HEK293 (cell line): ENCODE measurements at regions not wholly inside any gene's neighbourhood (a gene's known extent, or its start where the extent isn't known, plus 50 kb on each side); places are given as distances from the start of the nearest gene placed in this dataset.
A peak's percentile ranks its signal among the peaks of the same experiment; 100 is the strongest.

Experiments used
- EGR2 ChIP-seq: fragments of 450-650 bp; formaldehyde crosslinking; IDR thresholded peaks from 2 replicates; pipeline ENCODE4 v1.5.1; 2016; ENCODE audit warnings: low read depth, missing biosample characterization, missing genetic modification characterization
- ELK4 ChIP-seq: IDR thresholded peaks from 2 replicates; pipeline ENCODE4 v1.6.1; 2011; ENCODE audit warnings: mild to moderate bottlenecking, low read depth, low read length, borderline replicate concordance
- KLF1 ChIP-seq: fragments of 450-650 bp; formaldehyde crosslinking; IDR thresholded peaks from 2 replicates; pipeline ENCODE4 v1.5.1; 2016; ENCODE audit warnings: missing biosample characterization, missing genetic modification characterization
- KLF16 ChIP-seq: fragments of 450-650 bp; formaldehyde crosslinking; IDR thresholded peaks from 2 replicates; pipeline ENCODE4 v1.5.1; 2017; ENCODE audit warnings: missing biosample characterization, missing genetic modification characterization
- KLF9 ChIP-seq: fragments of 450-650 bp; formaldehyde crosslinking; IDR thresholded peaks from 2 replicates; pipeline ENCODE4 v1.5.1; 2016; ENCODE audit warnings: missing biosample characterization, missing genetic modification characterization, low read depth
- OVOL3 ChIP-seq: fragments of 450-650 bp; formaldehyde crosslinking; IDR thresholded peaks from 2 replicates; pipeline ENCODE4 v1.5.1; 2016; ENCODE audit warnings: missing biosample characterization, missing genetic modification characterization
- PBX3 ChIP-seq: sonication (generic); formaldehyde crosslinking; IDR thresholded peaks from 2 replicates; pipeline ENCODE4 v1.8.1; 2022; ENCODE audit warnings: mild to moderate bottlenecking, moderate library complexity, missing genetic modification reagents
- SETDB1 ChIP-seq: IDR thresholded peaks from one replicate; pipeline ENCODE4 v1.6.1; 2017; ENCODE audit warnings: mild to moderate bottlenecking, low read length, moderate library complexity, mixed read lengths; ENCODE audit not compliant: insufficient read length
- SP2 ChIP-seq: fragments of 450-650 bp; formaldehyde crosslinking; IDR thresholded peaks from 2 replicates; pipeline ENCODE4 v1.5.1; 2016; ENCODE audit warnings: missing biosample characterization, missing genetic modification characterization
- TCF7L2 ChIP-seq: IDR thresholded peaks from 2 replicates; pipeline ENCODE4 v1.6.1; 2011; ENCODE audit warnings: low read depth, mild to moderate bottlenecking, inconsistent platforms, low read length, moderate library complexity, borderline replicate concordance
- ZBTB1 ChIP-seq: fragments of 450-650 bp; formaldehyde crosslinking; IDR thresholded peaks from 2 replicates; pipeline ENCODE4 v1.5.1; 2016; ENCODE audit warnings: missing biosample characterization, missing genetic modification characterization
- ZEB2 ChIP-seq: fragments of 450-650 bp; formaldehyde crosslinking; IDR thresholded peaks from 2 replicates; pipeline ENCODE4 v1.5.1; 2016; ENCODE audit warnings: missing biosample characterization, missing genetic modification characterization
- ZFP37 ChIP-seq: fragments of 450-650 bp; formaldehyde crosslinking; IDR thresholded peaks from 2 replicates; pipeline ENCODE4 v1.5.1; 2016; ENCODE audit warnings: missing biosample characterization, missing genetic modification characterization
- ZIC2 ChIP-seq: fragments of 450-650 bp; formaldehyde crosslinking; IDR thresholded peaks from 2 replicates; pipeline ENCODE4 v1.5.1; 2016; ENCODE audit warnings: missing biosample characterization, missing genetic modification characterization
- ZNF133 ChIP-seq: fragments of 450-650 bp; formaldehyde crosslinking; IDR thresholded peaks from 2 replicates; pipeline ENCODE4 v1.5.1; 2016; ENCODE audit warnings: missing biosample characterization, missing genetic modification characterization
- ZNF138 ChIP-seq: fragments of 450-650 bp; formaldehyde crosslinking; IDR thresholded peaks from 2 replicates; pipeline ENCODE4 v1.5.1; 2016; ENCODE audit warnings: missing biosample characterization, missing genetic modification characterization, borderline replicate concordance
- ZNF169 ChIP-seq: fragments of 450-650 bp; formaldehyde crosslinking; IDR thresholded peaks from 2 replicates; pipeline ENCODE4 v1.5.1; 2016; ENCODE audit warnings: missing biosample characterization, missing genetic modification characterization
- ZNF19 ChIP-seq: fragments of 450-650 bp; formaldehyde crosslinking; IDR thresholded peaks from 2 replicates; pipeline ENCODE4; 2016; ENCODE audit warnings: missing biosample characterization, missing genetic modification characterization, low read depth
- ZNF239 ChIP-seq: fragments of 450-650 bp; formaldehyde crosslinking; IDR thresholded peaks from 2 replicates; pipeline ENCODE4 v1.5.1; 2016; ENCODE audit warnings: missing biosample characterization, missing genetic modification characterization
- ZNF37A ChIP-seq: fragments of 450-650 bp; IDR thresholded peaks from 2 replicates; pipeline ENCODE4 v1.5.1; 2018; ENCODE audit warnings: missing biosample characterization, missing genetic modification characterization
- ZNF394 ChIP-seq: fragments of 450-650 bp; formaldehyde crosslinking; IDR thresholded peaks from 2 replicates; pipeline ENCODE4 v1.5.1; 2016; ENCODE audit warnings: missing biosample characterization, missing genetic modification characterization, mild to moderate bottlenecking, moderate library complexity, borderline replicate concordance
- ZNF48 ChIP-seq: fragments of 450-650 bp; formaldehyde crosslinking; IDR thresholded peaks from 2 replicates; pipeline ENCODE4 v1.5.1; 2016; ENCODE audit warnings: missing biosample characterization, missing genetic modification characterization
- ZNF518A ChIP-seq: fragments of 450-650 bp; formaldehyde crosslinking; conservative IDR thresholded peaks from 2 replicates; pipeline ENCODE4 v1.5.1; 2016; ENCODE audit warnings: low read depth, missing biosample characterization, missing genetic modification characterization
- ZNF544 ChIP-seq: fragments of 450-650 bp; formaldehyde crosslinking; IDR thresholded peaks from 2 replicates; pipeline ENCODE4 v1.5.0; 2017; ENCODE audit warnings: missing biosample characterization, missing genetic modification characterization
- ZNF560 ChIP-seq: fragments of 450-650 bp; formaldehyde crosslinking; IDR thresholded peaks from 2 replicates; pipeline ENCODE4 v1.5.1; 2017; ENCODE audit warnings: missing biosample characterization, missing genetic modification characterization, borderline replicate concordance
- ZNF571 ChIP-seq: fragments of 450-650 bp; formaldehyde crosslinking; IDR thresholded peaks from 2 replicates; pipeline ENCODE4 v1.5.0; 2017; ENCODE audit warnings: missing biosample characterization, missing genetic modification characterization
- ZNF600 ChIP-seq: fragments of 450-650 bp; formaldehyde crosslinking; IDR thresholded peaks from 2 replicates; pipeline ENCODE4 v1.5.1; 2016; ENCODE audit warnings: missing biosample characterization, missing genetic modification characterization
- ZNF660 ChIP-seq: fragments of 450-650 bp; IDR thresholded peaks from 2 replicates; pipeline ENCODE4 v1.5.1; 2018; ENCODE audit warnings: missing biosample characterization, mild to moderate bottlenecking, missing genetic modification characterization
- ZNF768 ChIP-seq: fragments of 450-650 bp; formaldehyde crosslinking; IDR thresholded peaks from 2 replicates; pipeline ENCODE4 v1.5.1; 2018; ENCODE audit warnings: missing biosample characterization, mild to moderate bottlenecking, missing genetic modification characterization
- ZNF777 ChIP-seq: fragments of 450-650 bp; formaldehyde crosslinking; IDR thresholded peaks from 2 replicates; pipeline ENCODE4 v1.5.1; 2017; ENCODE audit warnings: missing biosample characterization, missing genetic modification characterization, borderline replicate concordance
- ZNF830 ChIP-seq: fragments of 450-650 bp; IDR thresholded peaks from 2 replicates; pipeline ENCODE4 v1.5.0; 2018; ENCODE audit warnings: missing biosample characterization, missing genetic modification characterization, low read depth, mild to moderate bottlenecking, moderate library complexity
- ZSCAN30 ChIP-seq: fragments of 450-650 bp; IDR thresholded peaks from 2 replicates; pipeline ENCODE4 v1.5.1; 2018; ENCODE audit warnings: missing biosample characterization, mild to moderate bottlenecking, missing genetic modification characterization, moderate library complexity
- ZSCAN5A ChIP-seq: fragments of 450-650 bp; formaldehyde crosslinking; IDR thresholded peaks from 2 replicates; pipeline ENCODE4 v1.5.1; 2016; ENCODE audit warnings: missing biosample characterization, missing genetic modification characterization

- TF ChIP-seq ZNF239 (tag by site-specific recombination) (no peak), ZNF571 (no peak), TCF7L2 (no peak), ZNF600 (tag by site-specific recombination) (peak; percentile 100), ZNF560 (no peak), SETDB1 (no peak), KLF1 (tag by site-specific recombination) (peak; percentile 25), ZBTB1 (tag by site-specific recombination) (no peak), EGR2 (peak; percentile 5), ZNF394 (peak; percentile 74; the same call in 1 of the 2 replicates), ZNF37A (tag by site-specific recombination) (no peak), ZNF830 (tag by site-specific recombination) (no peak), ZNF133 (tag by site-specific recombination) (no peak), ELK4 (no peak), ZNF518A (tag by site-specific recombination) (no peak), ZNF138 (tag by site-specific recombination) (no peak), ZIC2 (tag by site-specific recombination) (peak; percentile 68), ZSCAN5A (tag by site-specific recombination) (no peak), ZNF48 (no peak), ZNF660 (tag by site-specific recombination) (peak; percentile 50; the same call in 1 of the 2 replicates), ZFP37 (tag by site-specific recombination) (peak; percentile 98), PBX3 (CRISPR knock-in tag) (no peak), KLF16 (no peak; the same call in 1 of the 2 replicates), ZEB2 (tag by site-specific recombination) (peak; percentile 80), ZNF169 (no peak), ZNF768 (no peak), OVOL3 (tag by site-specific recombination) (no peak), ZNF19 (no peak), SP2 (peak; percentile 49), ZNF777 (no peak), KLF9 (tag by site-specific recombination) (peak; percentile 69), ZNF544 (tag by site-specific recombination) (no peak), ZSCAN30 (tag by site-specific recombination) (peak; percentile 74)
Measured at GRCh38 chr3:168249550-168250414, 154.1 kb upstream of the GOLIM4 start (continued).
